Neural cell (in vitro differentiated cells): ENCODE measurements at regions not wholly inside any gene's neighbourhood (a gene's known extent, or its start where the extent isn't known, plus 50 kb on each side); places are given as distances from the start of the nearest gene placed in this dataset.

Experiments used
- H2AFZ ChIP-seq: fragments of 200-600, 300-800 bp; sonication (generic), shearing (Covaris generic); 2 replicates; pipeline ENCODE4 v1.6.0; 2014; ENCODE audit warnings: low read depth, mild to moderate bottlenecking, antibody characterized with exemption, low read length, moderate library complexity
- H3F3A ChIP-seq: fragments of 200-600 bp; shearing (Covaris generic); 2 replicates; pipeline ENCODE4 v1.6.1; 2016; ENCODE audit warnings: mild to moderate bottlenecking, moderate library complexity, mixed read lengths, antibody characterized with exemption, low read length; ENCODE audit not compliant: insufficient read depth, poor library complexity, severe bottlenecking
- H3K27ac ChIP-seq: fragments of 200-600, 300-800 bp; sonication (generic), shearing (Covaris generic); 2 replicates; pipeline ENCODE4 v1.5.1; 2014; ENCODE audit warnings: mild to moderate bottlenecking, low read length, moderate library complexity
- H3K27me3 ChIP-seq: fragments of 300-800, 200-600 bp; sonication (generic), shearing (Covaris generic); 2 replicates; pipeline ENCODE4 v1.6.0; 2014; ENCODE audit warnings: mild to moderate bottlenecking, low read depth, low read length, moderate library complexity; ENCODE audit not compliant: insufficient read depth
- H3K36me3 ChIP-seq: fragments of 300-800, 200-600 bp; sonication (generic), shearing (Covaris generic); 2 replicates; pipeline ENCODE4 v1.5.1; 2014; ENCODE audit warnings: mild to moderate bottlenecking, antibody characterized with exemption, low read length, moderate library complexity; ENCODE audit not compliant: insufficient read depth
- H3K4me2 ChIP-seq: fragments of 300-800, 200-600 bp; sonication (generic), shearing (Covaris generic); 2 replicates; pipeline ENCODE4 v1.6.0; 2014; ENCODE audit warnings: mild to moderate bottlenecking, low read length
- H3K4me3 ChIP-seq: fragments of 300-800, 200-600 bp; sonication (generic), shearing (Covaris generic); 2 replicates; pipeline ENCODE4 v1.5.1; 2014; ENCODE audit warnings: mild to moderate bottlenecking, low read length, moderate library complexity
- H3K79me2 ChIP-seq: fragments of 200-600 bp; shearing (Covaris generic); replicated peaks from 2 replicates; pipeline ENCODE4 v1.6.0; 2014; ENCODE audit warnings: mild to moderate bottlenecking, low read length, moderate library complexity; ENCODE audit not compliant: insufficient read depth
- H3K9ac ChIP-seq: fragments of 300-800, 200-600 bp; sonication (generic), shearing (Covaris generic); 2 replicates; pipeline ENCODE4 v1.6.1; 2016; ENCODE audit warnings: mild to moderate bottlenecking, low read length, mixed read lengths
- H3K9me2 ChIP-seq: fragments of 200-600 bp; shearing (Covaris generic); 2 replicates; pipeline ENCODE4 v1.6.1; 2016; ENCODE audit warnings: mild to moderate bottlenecking, low read length, mixed read lengths; ENCODE audit not compliant: insufficient read depth
- H3K9me3 ChIP-seq: fragments of 200-600, 300-800 bp; sonication (generic), shearing (Covaris generic); 2 replicates; pipeline ENCODE4 v1.6.1; 2016; ENCODE audit warnings: mild to moderate bottlenecking, mixed run types, low read length, moderate library complexity, mixed read lengths
- H4K20me1 ChIP-seq: fragments of 200-600 bp; shearing (Covaris generic); 2 replicates; pipeline ENCODE4 v1.6.1; 2016; ENCODE audit warnings: mild to moderate bottlenecking, mixed run types; ENCODE audit not compliant: insufficient read depth
- EP300 ChIP-seq: fragments of 450-650 bp; conservative IDR thresholded peaks from 2 replicates; pipeline ENCODE4 v1.6.1; 2014; ENCODE audit warnings: antibody characterized with exemption, mild to moderate bottlenecking, moderate library complexity; ENCODE audit not compliant: poor library complexity, severe bottlenecking
- EZH2 ChIP-seq: fragments of 200-600, 300-800 bp; shearing (Covaris generic), sonication (generic); IDR thresholded peaks from 2 replicates; pipeline ENCODE4 v1.6.1; 2014; ENCODE audit warnings: antibody characterized with exemption, low read length, borderline replicate concordance, mild to moderate bottlenecking; ENCODE audit not compliant: insufficient read depth, poor library complexity, severe bottlenecking
- MXI1 ChIP-seq: fragments of 450-650 bp; conservative IDR thresholded peaks from 2 replicates; pipeline ENCODE4 v1.6.1; 2014; ENCODE audit warnings: antibody characterized with exemption, mild to moderate bottlenecking; ENCODE audit not compliant: poor library complexity, severe bottlenecking
- POLR2AphosphoS5 ChIP-seq: IDR thresholded peaks from 2 replicates; pipeline ENCODE4 v1.6.1; 2012
- RAD21 ChIP-seq: fragments of 450-650 bp; conservative IDR thresholded peaks from 2 replicates; pipeline ENCODE4 v1.6.1; 2014; ENCODE audit warnings: antibody characterized with exemption, mild to moderate bottlenecking, moderate library complexity
- SMC3 ChIP-seq: fragments of 450-650 bp; conservative IDR thresholded peaks from 2 replicates; pipeline ENCODE4 v1.6.1; 2014; ENCODE audit warnings: antibody characterized with exemption, mild to moderate bottlenecking, moderate library complexity; ENCODE audit not compliant: poor library complexity
- TAF1 ChIP-seq: IDR thresholded peaks from 2 replicates; pipeline ENCODE4 v1.6.1; 2012; ENCODE audit warnings: low read depth
- TF ChIP-seq, protein P1 (sequence below): fragments of 450-650 bp; IDR thresholded peaks from 2 replicates; pipeline ENCODE4 v1.5.1; 2014; ENCODE audit warnings: antibody characterized with exemption, mild to moderate bottlenecking, moderate library complexity; ENCODE audit not compliant: poor library complexity, severe bottlenecking
- TF ChIP-seq, protein P2 (sequence below): IDR thresholded peaks from 2 replicates; pipeline ENCODE4 v1.6.1; 2012; ENCODE audit warnings: borderline replicate concordance

DNA sequence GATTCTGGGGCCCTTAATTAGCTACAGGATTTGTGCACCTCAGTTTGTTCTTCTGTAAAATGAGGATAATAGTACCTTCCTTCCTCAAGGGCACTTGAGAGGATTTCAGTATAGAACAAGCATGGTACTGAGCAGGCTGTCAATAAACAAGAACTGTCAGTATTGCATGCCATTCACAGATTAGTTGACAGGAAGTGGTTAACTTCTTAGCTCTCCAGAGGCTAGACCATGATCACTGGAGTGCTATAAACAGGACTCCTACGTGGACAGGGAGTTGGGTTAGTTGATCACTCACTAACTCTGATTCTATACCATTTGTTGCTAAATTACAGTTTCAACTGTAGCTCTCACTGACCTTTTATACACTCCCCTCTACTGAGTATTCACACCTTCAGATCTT lies 126.2 kb upstream of the DAB1 start:
- H3K36me3 ChIP-seq: no peaks in the 10 kb centered on the region
- no peaks in the 10 kb centered on the region for H3F3A ChIP-seq

DNA sequence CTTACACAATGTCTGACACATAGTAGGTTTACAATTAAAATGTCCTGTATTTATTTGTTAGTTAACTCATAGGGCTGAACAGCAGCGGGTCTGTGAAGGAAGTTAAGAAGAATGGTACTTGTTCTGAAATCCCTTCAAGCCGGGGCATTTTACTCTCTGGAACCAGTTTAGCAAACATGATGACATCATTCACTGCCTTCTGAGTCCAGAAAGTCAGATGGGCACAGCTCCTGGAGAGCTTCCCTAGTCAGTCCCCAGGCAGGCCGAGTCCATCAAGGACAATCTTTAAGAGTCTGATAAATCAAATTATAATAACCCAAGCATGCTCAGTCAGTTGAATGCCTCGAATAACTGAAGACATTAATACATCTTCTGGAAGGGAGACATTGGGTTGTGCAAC lies 125.4 kb upstream of the DAB1 start:
- H3K9me3 ChIP-seq: no peaks in the 10 kb centered on the region
- no peak overlapping the region for H3K9ac ChIP-seq
- no peaks in the 10 kb centered on the region for H4K20me1 ChIP-seq
- no peak overlapping the region for H3K4me3 ChIP-seq
- no peaks in the 10 kb centered on the region for H3K79me2 ChIP-seq
- H3K27ac ChIP-seq: no peak overlapping the region
- H3K27me3 ChIP-seq: no peaks in the 10 kb centered on the region
- H3K9me2 ChIP-seq: no peaks in the 10 kb centered on the region
- TF ChIP-seq, protein P1, sequence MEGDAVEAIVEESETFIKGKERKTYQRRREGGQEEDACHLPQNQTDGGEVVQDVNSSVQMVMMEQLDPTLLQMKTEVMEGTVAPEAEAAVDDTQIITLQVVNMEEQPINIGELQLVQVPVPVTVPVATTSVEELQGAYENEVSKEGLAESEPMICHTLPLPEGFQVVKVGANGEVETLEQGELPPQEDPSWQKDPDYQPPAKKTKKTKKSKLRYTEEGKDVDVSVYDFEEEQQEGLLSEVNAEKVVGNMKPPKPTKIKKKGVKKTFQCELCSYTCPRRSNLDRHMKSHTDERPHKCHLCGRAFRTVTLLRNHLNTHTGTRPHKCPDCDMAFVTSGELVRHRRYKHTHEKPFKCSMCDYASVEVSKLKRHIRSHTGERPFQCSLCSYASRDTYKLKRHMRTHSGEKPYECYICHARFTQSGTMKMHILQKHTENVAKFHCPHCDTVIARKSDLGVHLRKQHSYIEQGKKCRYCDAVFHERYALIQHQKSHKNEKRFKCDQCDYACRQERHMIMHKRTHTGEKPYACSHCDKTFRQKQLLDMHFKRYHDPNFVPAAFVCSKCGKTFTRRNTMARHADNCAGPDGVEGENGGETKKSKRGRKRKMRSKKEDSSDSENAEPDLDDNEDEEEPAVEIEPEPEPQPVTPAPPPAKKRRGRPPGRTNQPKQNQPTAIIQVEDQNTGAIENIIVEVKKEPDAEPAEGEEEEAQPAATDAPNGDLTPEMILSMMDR: no peak
- no peak for TF ChIP-seq MXI1
- no peak for TF ChIP-seq RAD21
- no peak for TF ChIP-seq TAF1
- TF ChIP-seq, protein P2, sequence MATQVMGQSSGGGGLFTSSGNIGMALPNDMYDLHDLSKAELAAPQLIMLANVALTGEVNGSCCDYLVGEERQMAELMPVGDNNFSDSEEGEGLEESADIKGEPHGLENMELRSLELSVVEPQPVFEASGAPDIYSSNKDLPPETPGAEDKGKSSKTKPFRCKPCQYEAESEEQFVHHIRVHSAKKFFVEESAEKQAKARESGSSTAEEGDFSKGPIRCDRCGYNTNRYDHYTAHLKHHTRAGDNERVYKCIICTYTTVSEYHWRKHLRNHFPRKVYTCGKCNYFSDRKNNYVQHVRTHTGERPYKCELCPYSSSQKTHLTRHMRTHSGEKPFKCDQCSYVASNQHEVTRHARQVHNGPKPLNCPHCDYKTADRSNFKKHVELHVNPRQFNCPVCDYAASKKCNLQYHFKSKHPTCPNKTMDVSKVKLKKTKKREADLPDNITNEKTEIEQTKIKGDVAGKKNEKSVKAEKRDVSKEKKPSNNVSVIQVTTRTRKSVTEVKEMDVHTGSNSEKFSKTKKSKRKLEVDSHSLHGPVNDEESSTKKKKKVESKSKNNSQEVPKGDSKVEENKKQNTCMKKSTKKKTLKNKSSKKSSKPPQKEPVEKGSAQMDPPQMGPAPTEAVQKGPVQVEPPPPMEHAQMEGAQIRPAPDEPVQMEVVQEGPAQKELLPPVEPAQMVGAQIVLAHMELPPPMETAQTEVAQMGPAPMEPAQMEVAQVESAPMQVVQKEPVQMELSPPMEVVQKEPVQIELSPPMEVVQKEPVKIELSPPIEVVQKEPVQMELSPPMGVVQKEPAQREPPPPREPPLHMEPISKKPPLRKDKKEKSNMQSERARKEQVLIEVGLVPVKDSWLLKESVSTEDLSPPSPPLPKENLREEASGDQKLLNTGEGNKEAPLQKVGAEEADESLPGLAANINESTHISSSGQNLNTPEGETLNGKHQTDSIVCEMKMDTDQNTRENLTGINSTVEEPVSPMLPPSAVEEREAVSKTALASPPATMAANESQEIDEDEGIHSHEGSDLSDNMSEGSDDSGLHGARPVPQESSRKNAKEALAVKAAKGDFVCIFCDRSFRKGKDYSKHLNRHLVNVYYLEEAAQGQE: no peak
- TF ChIP-seq SMC3: no peak
- no peak for TF ChIP-seq EP300
- TF ChIP-seq EZH2: no peak
- no peak for TF ChIP-seq POLR2AphosphoS5
- no peak overlapping the region for H2AFZ ChIP-seq
- no peaks in the 10 kb centered on the region for H3F3A ChIP-seq
- no peaks in the 10 kb centered on the region for H3K36me3 ChIP-seq
- H3K4me2 ChIP-seq: no peak overlapping the region

More for the DNA sequence above, 126.2 kb upstream of the DAB1 start:
- H3K9me3 ChIP-seq: no peaks in the 10 kb centered on the region
- H2AFZ ChIP-seq: no peak overlapping the region
- H3K9me2 ChIP-seq: no peaks in the 10 kb centered on the region
- no peak overlapping the region for H3K4me3 ChIP-seq
- no peak overlapping the region for H3K27ac ChIP-seq
- no peak for TF ChIP-seq SMC3
- no peak for TF ChIP-seq MXI1
- TF ChIP-seq, protein P2: no peak
- TF ChIP-seq, protein P1: no peak
- no peak for TF ChIP-seq POLR2AphosphoS5
- no peak for TF ChIP-seq RAD21
- no peak for TF ChIP-seq EZH2
- no peak for TF ChIP-seq TAF1
- TF ChIP-seq EP300: no peak
- H3K9ac ChIP-seq: no peak overlapping the region
- no peak overlapping the region for H3K4me2 ChIP-seq
- H3K79me2 ChIP-seq: no peaks in the 10 kb centered on the region
- no peaks in the 10 kb centered on the region for H4K20me1 ChIP-seq
- H3K27me3 ChIP-seq: no peaks in the 10 kb centered on the region
